Effector memory CD4-positive, alpha-beta T cell (primary cell): ENCODE measurements at regions not wholly inside any gene's neighbourhood (a gene's known extent, or its start where the extent isn't known, plus 50 kb on each side); places are given as distances from the start of the nearest gene placed in this dataset.

Source experiments
- DNase-seq, 3 donors: peaks; one replicate each; pipeline ENCODE4 v3.0.0-alpha.2; 2020
- H3K27ac ChIP-seq: 2 replicates; pipeline ENCODE4 v1.7.0; 2013; ENCODE audit warnings: mild to moderate bottlenecking, low read length, moderate library complexity; ENCODE audit not compliant: insufficient read depth, poor library complexity, severe bottlenecking
- H3K27me3 ChIP-seq: replicated peaks from 2 replicates; pipeline ENCODE4 v1.7.0; 2013; ENCODE audit warnings: mild to moderate bottlenecking, low read length; ENCODE audit not compliant: insufficient read depth, control insufficient read depth, poor library complexity, severe bottlenecking
- H3K36me3 ChIP-seq: 2 replicates; pipeline ENCODE4 v1.7.0; 2013; ENCODE audit warnings: mild to moderate bottlenecking, low read length, moderate library complexity; ENCODE audit not compliant: control insufficient read depth, insufficient read depth
- H3K4me1 ChIP-seq: 2 replicates; pipeline ENCODE4 v1.7.0; 2013; ENCODE audit warnings: low read length, mild to moderate bottlenecking; ENCODE audit not compliant: control insufficient read depth, insufficient read depth, poor library complexity, severe bottlenecking
- H3K4me3 ChIP-seq: 2 replicates; pipeline ENCODE4 v1.7.0; 2013; ENCODE audit warnings: low read length, low read depth, mild to moderate bottlenecking; ENCODE audit not compliant: insufficient read depth, poor library complexity, severe bottlenecking
- H3K9me3 ChIP-seq: 2 replicates; pipeline ENCODE4 v1.7.0; 2013; ENCODE audit warnings: mild to moderate bottlenecking, low read length, moderate library complexity; ENCODE audit not compliant: control insufficient read depth

GRCh38 chr4:3368841-3369760 lies 72.7 kb upstream of the HGFAC start:
- peak overlapping the region; percentile 29 for H3K4me3 ChIP-seq
- no peak for DNase-seq
- H3K9me3 ChIP-seq, result no peaks in the 10 kb centered on the region
- no peaks in the 10 kb centered on the region for H3K36me3 ChIP-seq
- H3K27me3 ChIP-seq, result no peaks in the 10 kb centered on the region
- peaks cover 15% of the 10 kb centered on the region for H3K4me1 ChIP-seq
- H3K27ac ChIP-seq, result no peak overlapping the region

- no peaks in the 10 kb centered on the region for H3K27me3 ChIP-seq
- no peaks in the 10 kb centered on the region for H3K36me3 ChIP-seq
- H3K27ac ChIP-seq, result no peak overlapping the region
- peak in 1 of 3 donors; percentile 15 for DNase-seq
- peak overlapping the region; percentile 29 for H3K4me3 ChIP-seq
- H3K9me3 ChIP-seq, result no peaks in the 10 kb centered on the region
- peaks cover 15% of the 10 kb centered on the region for H3K4me1 ChIP-seq
These were observed 71.7 kb upstream of the HGFAC start for GRCh38 chr4:3369781-3370674.

- Histone ChIP-seq H3K4me3 (no peak overlapping the region), H3K27ac (no peak overlapping the region), H3K36me3 (no peaks in the 10 kb centered on the region), H3K9me3 (no peaks in the 10 kb centered on the region), H3K4me1 (peaks cover 15% of the 10 kb centered on the region), H3K27me3 (no peaks in the 10 kb centered on the region)
- no peak for DNase-seq
These were observed 70.5 kb upstream of the HGFAC start for GRCh38 chr4:3371033-3372001.

- Histone ChIP-seq H3K4me3 (no peak overlapping the region), H3K27me3 (no peaks in the 10 kb centered on the region), H3K9me3 (no peaks in the 10 kb centered on the region), H3K4me1 (peaks cover 15% of the 10 kb centered on the region), H3K27ac (no peak overlapping the region), H3K36me3 (no peaks in the 10 kb centered on the region)
- no peak for DNase-seq
These were observed 69.4 kb upstream of the HGFAC start for GRCh38 chr4:3372264-3372932.

- no peak overlapping the region for H3K4me3 ChIP-seq
- H3K9me3 ChIP-seq, result no peaks in the 10 kb centered on the region
- H3K4me1 ChIP-seq, result peaks cover 15% of the 10 kb centered on the region
- H3K36me3 ChIP-seq, result no peaks in the 10 kb centered on the region
- H3K27ac ChIP-seq, result no peak overlapping the region
- H3K27me3 ChIP-seq, result no peaks in the 10 kb centered on the region
- DNase-seq, result no peak
These were observed 68.8 kb upstream of the HGFAC start for GRCh38 chr4:3372933-3373465.

GRCh38 chr4:3373468-3373867 lies 68.3 kb upstream of the HGFAC start:
- Histone ChIP-seq H3K27me3 (no peaks in the 10 kb centered on the region), H3K36me3 (no peaks in the 10 kb centered on the region), H3K9me3 (no peaks in the 10 kb centered on the region), H3K4me3 (no peak overlapping the region), H3K27ac (no peak overlapping the region), H3K4me1 (peaks cover 15% of the 10 kb centered on the region)
- DNase-seq, result no peak

- Histone ChIP-seq H3K4me3 (no peak overlapping the region), H3K9me3 (no peaks in the 10 kb centered on the region), H3K27me3 (no peaks in the 10 kb centered on the region), H3K27ac (no peak overlapping the region), H3K36me3 (no peaks in the 10 kb centered on the region), H3K4me1 (peaks cover 10% of the 10 kb centered on the region)
- no peak for DNase-seq
These were observed 67.6 kb upstream of the HGFAC start for GRCh38 chr4:3374011-3374645.

GRCh38 chr4:3374667-3375066 lies 67.1 kb upstream of the HGFAC start:
- H3K9me3 ChIP-seq, result no peaks in the 10 kb centered on the region
- H3K27ac ChIP-seq, result no peak overlapping the region
- peaks cover 5% of the 10 kb centered on the region for H3K4me1 ChIP-seq
- no peak overlapping the region for H3K4me3 ChIP-seq
- H3K27me3 ChIP-seq, result no peaks in the 10 kb centered on the region
- no peaks in the 10 kb centered on the region for H3K36me3 ChIP-seq
- no peak for DNase-seq
